DOHH2 (cell line): ENCODE measurements at regions not wholly inside any gene's neighbourhood (a gene's known extent, or its start where the extent isn't known, plus 50 kb on each side); places are given as distances from the start of the nearest gene placed in this dataset.

Experiments
- H3F3A ChIP-seq: fragments of 200-600 bp; sonication (generic), shearing (Covaris generic); 2 replicates; pipeline ENCODE4 v1.6.0; 2016; ENCODE audit warnings: antibody characterized with exemption, mild to moderate bottlenecking; ENCODE audit not compliant: control insufficient read depth, insufficient read depth
- H3K27ac ChIP-seq: fragments of 200-600 bp; sonication (generic); 2 replicates; pipeline ENCODE4 v1.5.1; 2014; ENCODE audit warnings: low read depth, mild to moderate bottlenecking, low read length, moderate library complexity
- H3K27me3 ChIP-seq: fragments of 200-600 bp; sonication (generic); 2 replicates; pipeline ENCODE4 v1.6.1; 2014; ENCODE audit warnings: mild to moderate bottlenecking, low read length, mixed read lengths; ENCODE audit not compliant: control insufficient read depth
- H3K36me3 ChIP-seq: fragments of 200-600 bp; sonication (generic); 2 replicates; pipeline ENCODE4 v1.6.1; 2014; ENCODE audit warnings: mild to moderate bottlenecking, low read length, moderate library complexity, mixed read lengths; ENCODE audit not compliant: control insufficient read depth
- H3K4me1 ChIP-seq: fragments of 200-600 bp; sonication (generic); 2 replicates; pipeline ENCODE4 v1.6.1; 2014; ENCODE audit warnings: mild to moderate bottlenecking, low read length, mixed read lengths; ENCODE audit not compliant: control insufficient read depth
- H3K4me2 ChIP-seq: fragments of 200-600 bp; sonication (generic); 2 replicates; pipeline ENCODE4 v1.6.0; 2014; ENCODE audit warnings: mild to moderate bottlenecking, low read length, moderate library complexity
- H3K4me3 ChIP-seq: fragments of 200-600 bp; sonication (generic); 2 replicates; pipeline ENCODE4 v1.5.1; 2014; ENCODE audit warnings: mild to moderate bottlenecking, low read length, mixed read lengths
- H3K79me2 ChIP-seq: fragments of 200-600 bp; sonication (generic); 2 replicates; pipeline ENCODE4 v1.6.1; 2014; ENCODE audit warnings: mild to moderate bottlenecking, low read length, mixed read lengths; ENCODE audit not compliant: control insufficient read depth
- H3K9me2 ChIP-seq: fragments of 200-600 bp; sonication (generic); replicated peaks from 2 replicates; pipeline ENCODE4 v1.6.1; 2014; ENCODE audit warnings: mild to moderate bottlenecking, low read length, mixed read lengths; ENCODE audit not compliant: control insufficient read depth
- H3K9me3 ChIP-seq: fragments of 200-600 bp; sonication (generic); 2 replicates; pipeline ENCODE4 v1.6.1; 2014; ENCODE audit warnings: antibody characterized with exemption, low read length, mixed read lengths; ENCODE audit not compliant: control insufficient read depth, insufficient read depth
- H4K20me1 ChIP-seq: fragments of 200-600 bp; sonication (generic); 2 replicates; pipeline ENCODE4 v1.6.0; 2014; ENCODE audit warnings: low read depth, mild to moderate bottlenecking, antibody characterized with exemption, low read length, moderate library complexity; ENCODE audit not compliant: control insufficient read depth, insufficient read depth
- EZH2phosphoT487 ChIP-seq: fragments of 200-600 bp; sonication (generic); IDR thresholded peaks from 2 replicates; pipeline ENCODE4 v1.6.1; 2017; ENCODE audit warnings: borderline replicate concordance, mild to moderate bottlenecking, antibody characterized with exemption, low read length, moderate library complexity, mixed read lengths
- TF ChIP-seq, protein P1 (sequence below): fragments of 200-600 bp; sonication (generic); IDR thresholded peaks from one replicate; pipeline ENCODE4 v1.5.1; 2014; ENCODE audit warnings: antibody characterized with exemption, mild to moderate bottlenecking, low read depth, low read length; ENCODE audit not compliant: poor library complexity, severe bottlenecking

DNA sequence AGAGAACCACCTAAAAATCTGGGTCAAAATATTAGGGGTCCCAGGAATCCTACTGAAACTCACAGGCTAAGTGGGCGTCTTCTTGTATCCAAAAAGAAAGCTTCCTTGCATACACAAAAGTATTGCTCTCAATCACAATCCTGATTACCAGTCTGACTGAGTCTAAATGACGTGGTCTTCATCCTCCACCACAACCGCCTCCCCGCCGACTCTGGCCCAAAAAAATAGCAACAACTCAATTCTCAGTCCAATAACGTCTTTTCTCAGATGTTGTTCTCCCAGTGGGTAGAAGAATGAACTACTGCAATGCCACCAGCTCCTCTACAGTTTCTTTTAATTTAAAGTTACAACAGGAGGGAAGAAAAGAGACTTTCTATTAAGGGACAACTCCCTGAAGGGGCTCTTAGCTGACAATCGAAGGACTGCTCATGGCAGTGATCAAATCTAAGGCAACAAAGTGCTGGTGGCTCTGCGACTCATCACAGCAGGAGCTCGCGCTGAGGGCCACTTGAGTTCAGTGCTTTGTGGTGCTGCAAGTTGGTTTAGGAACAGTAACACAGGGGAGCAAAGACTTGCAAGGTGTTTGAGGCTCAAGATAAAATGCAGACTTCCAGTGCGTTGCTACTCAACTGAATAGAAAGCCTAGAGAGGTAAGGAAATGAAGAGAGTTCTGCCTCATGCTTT is 394.1 kb downstream of the BCAT1 start:
- H3K4me1 ChIP-seq, result no peaks in the 10 kb centered on the region
- H3K4me3 ChIP-seq, result no peak overlapping the region
- H3K27me3 ChIP-seq, result no peaks in the 10 kb centered on the region
- no peaks in the 10 kb centered on the region for H3K9me3 ChIP-seq
- no peaks in the 10 kb centered on the region for H4K20me1 ChIP-seq
- no peaks in the 10 kb centered on the region for H3K36me3 ChIP-seq
- no peak overlapping the region for H3K4me2 ChIP-seq
- no peak for TF ChIP-seq EZH2phosphoT487
- TF ChIP-seq, protein P1, sequence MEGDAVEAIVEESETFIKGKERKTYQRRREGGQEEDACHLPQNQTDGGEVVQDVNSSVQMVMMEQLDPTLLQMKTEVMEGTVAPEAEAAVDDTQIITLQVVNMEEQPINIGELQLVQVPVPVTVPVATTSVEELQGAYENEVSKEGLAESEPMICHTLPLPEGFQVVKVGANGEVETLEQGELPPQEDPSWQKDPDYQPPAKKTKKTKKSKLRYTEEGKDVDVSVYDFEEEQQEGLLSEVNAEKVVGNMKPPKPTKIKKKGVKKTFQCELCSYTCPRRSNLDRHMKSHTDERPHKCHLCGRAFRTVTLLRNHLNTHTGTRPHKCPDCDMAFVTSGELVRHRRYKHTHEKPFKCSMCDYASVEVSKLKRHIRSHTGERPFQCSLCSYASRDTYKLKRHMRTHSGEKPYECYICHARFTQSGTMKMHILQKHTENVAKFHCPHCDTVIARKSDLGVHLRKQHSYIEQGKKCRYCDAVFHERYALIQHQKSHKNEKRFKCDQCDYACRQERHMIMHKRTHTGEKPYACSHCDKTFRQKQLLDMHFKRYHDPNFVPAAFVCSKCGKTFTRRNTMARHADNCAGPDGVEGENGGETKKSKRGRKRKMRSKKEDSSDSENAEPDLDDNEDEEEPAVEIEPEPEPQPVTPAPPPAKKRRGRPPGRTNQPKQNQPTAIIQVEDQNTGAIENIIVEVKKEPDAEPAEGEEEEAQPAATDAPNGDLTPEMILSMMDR, result no peak
- no peaks in the 10 kb centered on the region for H3K9me2 ChIP-seq
- no peaks in the 10 kb centered on the region for H3K79me2 ChIP-seq
- no peaks in the 10 kb centered on the region for H3F3A ChIP-seq
- H3K27ac ChIP-seq, result no peak overlapping the region

DNA sequence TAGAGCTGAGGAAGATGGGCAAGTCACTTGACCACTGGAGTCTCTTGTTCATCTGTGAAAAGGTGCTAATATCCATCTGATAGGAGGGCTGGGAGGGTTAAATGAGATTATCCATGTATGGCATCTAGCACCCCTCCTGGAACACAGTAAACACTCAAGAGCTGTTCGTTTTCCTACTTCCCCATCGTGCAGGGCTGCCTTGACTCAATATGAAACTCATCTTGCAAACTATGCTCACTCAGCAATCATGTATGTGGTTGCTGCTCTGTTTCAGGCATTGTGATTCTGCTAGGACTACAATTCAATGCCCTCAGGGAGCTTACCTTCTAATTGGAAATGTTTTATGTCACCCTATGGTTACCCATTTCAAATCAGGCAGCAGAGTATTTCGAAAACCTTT is 395.6 kb downstream of the BCAT1 start:
- Histone ChIP-seq H3K79me2 (no peaks in the 10 kb centered on the region), H3K27ac (no peak overlapping the region), H3K27me3 (no peaks in the 10 kb centered on the region), H3K9me3 (no peaks in the 10 kb centered on the region), H3K36me3 (no peaks in the 10 kb centered on the region), H3K4me2 (no peak overlapping the region), H4K20me1 (no peaks in the 10 kb centered on the region), H3K4me1 (no peaks in the 10 kb centered on the region), H3K4me3 (no peak overlapping the region), H3F3A (no peaks in the 10 kb centered on the region), H3K9me2 (no peaks in the 10 kb centered on the region)
- TF ChIP-seq EZH2phosphoT487, result no peak
- TF ChIP-seq, protein P1, result no peak

DNA sequence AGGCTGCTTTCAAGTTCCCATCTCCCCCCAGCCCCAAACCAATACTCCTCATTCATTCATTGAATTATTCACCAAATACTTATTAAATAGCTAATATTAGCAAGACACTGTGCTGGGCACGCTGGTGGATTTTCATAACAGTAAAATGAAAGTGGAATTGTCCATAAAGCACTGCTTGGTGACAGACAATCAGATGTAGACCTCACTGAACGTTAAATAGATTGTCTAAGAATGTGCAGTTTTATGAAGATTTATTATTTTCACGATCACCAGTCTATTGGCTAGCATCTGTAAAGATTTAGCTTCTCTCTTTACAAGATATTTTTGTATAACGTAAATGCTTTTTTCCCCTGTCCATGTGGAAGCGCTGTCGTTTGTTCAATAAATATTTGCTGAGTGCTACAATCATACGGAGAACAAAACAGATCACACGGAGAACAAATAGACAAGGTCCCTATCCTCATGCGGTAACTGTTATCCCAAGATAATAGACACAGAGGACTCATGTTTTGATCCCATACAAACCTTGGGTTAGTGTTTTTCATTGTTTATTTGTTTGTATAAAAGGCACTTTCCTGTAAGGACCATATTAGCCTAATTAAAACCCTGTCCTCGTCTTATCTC is 397.6 kb downstream of the BCAT1 start:
- Histone ChIP-seq H3K4me1 (no peaks in the 10 kb centered on the region), H4K20me1 (no peaks in the 10 kb centered on the region), H3K4me2 (no peak overlapping the region), H3F3A (no peaks in the 10 kb centered on the region), H3K79me2 (no peaks in the 10 kb centered on the region), H3K9me2 (no peaks in the 10 kb centered on the region), H3K4me3 (no peak overlapping the region), H3K36me3 (no peaks in the 10 kb centered on the region), H3K27ac (no peak overlapping the region), H3K27me3 (no peaks in the 10 kb centered on the region), H3K9me3 (no peaks in the 10 kb centered on the region)
- TF ChIP-seq EZH2phosphoT487, result no peak
- TF ChIP-seq, protein P1, result no peak
